ENCODE measurements at regions not wholly inside any gene's neighbourhood (a gene's known extent, or its start where the extent isn't known, plus 50 kb on each side); places are given as distances from the start of the nearest gene placed in this dataset.

DNA sequence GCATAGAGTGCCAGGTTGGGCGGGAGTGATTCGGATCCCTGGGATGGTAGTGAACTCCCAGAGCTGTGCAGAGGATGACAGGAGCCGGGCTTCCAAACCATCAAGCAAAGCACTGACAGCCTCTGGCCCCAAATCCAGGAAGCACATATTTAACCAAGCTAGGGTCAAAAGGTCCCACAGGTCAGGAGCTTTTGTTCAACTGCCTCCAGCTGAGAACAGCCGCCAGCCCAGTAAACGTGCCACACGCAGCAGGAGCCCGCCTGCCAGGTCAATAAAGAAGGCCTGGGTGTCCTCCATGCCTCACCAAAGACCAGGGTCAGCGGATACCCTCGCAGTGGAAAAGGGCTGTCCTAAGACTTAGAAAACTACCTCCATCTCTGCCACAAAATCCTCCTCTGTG lies 184.7 kb upstream of the LINGO1 start:
- TF ChIP-seq, protein P1, sequence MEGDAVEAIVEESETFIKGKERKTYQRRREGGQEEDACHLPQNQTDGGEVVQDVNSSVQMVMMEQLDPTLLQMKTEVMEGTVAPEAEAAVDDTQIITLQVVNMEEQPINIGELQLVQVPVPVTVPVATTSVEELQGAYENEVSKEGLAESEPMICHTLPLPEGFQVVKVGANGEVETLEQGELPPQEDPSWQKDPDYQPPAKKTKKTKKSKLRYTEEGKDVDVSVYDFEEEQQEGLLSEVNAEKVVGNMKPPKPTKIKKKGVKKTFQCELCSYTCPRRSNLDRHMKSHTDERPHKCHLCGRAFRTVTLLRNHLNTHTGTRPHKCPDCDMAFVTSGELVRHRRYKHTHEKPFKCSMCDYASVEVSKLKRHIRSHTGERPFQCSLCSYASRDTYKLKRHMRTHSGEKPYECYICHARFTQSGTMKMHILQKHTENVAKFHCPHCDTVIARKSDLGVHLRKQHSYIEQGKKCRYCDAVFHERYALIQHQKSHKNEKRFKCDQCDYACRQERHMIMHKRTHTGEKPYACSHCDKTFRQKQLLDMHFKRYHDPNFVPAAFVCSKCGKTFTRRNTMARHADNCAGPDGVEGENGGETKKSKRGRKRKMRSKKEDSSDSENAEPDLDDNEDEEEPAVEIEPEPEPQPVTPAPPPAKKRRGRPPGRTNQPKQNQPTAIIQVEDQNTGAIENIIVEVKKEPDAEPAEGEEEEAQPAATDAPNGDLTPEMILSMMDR (IDR thresholded peaks at IDR 0.05), result no peak
- no peak for TF ChIP-seq POLR2AphosphoS5 (IDR thresholded peaks at IDR 0.05)
